Fibroblast of lung (primary cell): ENCODE measurements at regions not wholly inside any gene's neighbourhood (a gene's known extent, or its start where the extent isn't known, plus 50 kb on each side); places are given as distances from the start of the nearest gene placed in this dataset.

ENCODE experiments used
- DNase-seq, 2 donors: peaks; one replicate each; pipeline versions ENCODE4 v3.0.0 to v3.0.0-alpha.2; 2010; ENCODE audit warnings: low read depth in 2 of 2
- H2AFZ ChIP-seq: 2 replicates; pipeline ENCODE4 v1.5.1; 2012; ENCODE audit warnings: low read length, control low read depth, inconsistent platforms
- H3K27ac ChIP-seq: 2 replicates; pipeline ENCODE4 v1.5.1; 2011; ENCODE audit warnings: low read length, control low read depth; ENCODE audit not compliant: insufficient read depth
- H3K27me3 ChIP-seq: 2 replicates; pipeline ENCODE4 v1.5.1; 2011; ENCODE audit warnings: mild to moderate bottlenecking, low read length; ENCODE audit not compliant: control insufficient read depth, insufficient read depth
- H3K36me3 ChIP-seq: 2 replicates; pipeline ENCODE4 v1.5.1; 2011; ENCODE audit warnings: low read length; ENCODE audit not compliant: control insufficient read depth, insufficient read depth
- H3K4me1 ChIP-seq: 2 replicates; pipeline ENCODE4 v1.5.1; 2011; ENCODE audit warnings: low read length; ENCODE audit not compliant: control insufficient read depth, insufficient read depth; ENCODE audit errors: extremely low read depth
- H3K4me2 ChIP-seq: 2 replicates; pipeline ENCODE4 v1.5.1; 2011; ENCODE audit warnings: low read length, control low read depth; ENCODE audit not compliant: insufficient read depth; ENCODE audit errors: extremely low read depth
- H3K4me3 ChIP-seq, 4 experiments: fragments of 200-600 bp in 1 of 4; sonication (generic) in 1 of 4; replicated peaks in 1 of 4; 2 replicates each; pipeline ENCODE4 v1.5.1; 2011 to 2016; ENCODE audit warnings: low read length in 4 of 4, low read depth in 3 of 4, mild to moderate bottlenecking in 3 of 4, control low read depth in 2 of 4, inconsistent platforms in 1 of 4, mixed read lengths in 1 of 4; ENCODE audit not compliant: insufficient read depth in 1 of 4; ENCODE audit errors: control extremely low read depth in 1 of 4
- H3K79me2 ChIP-seq: 2 replicates; pipeline ENCODE4 v1.5.1; 2012; ENCODE audit warnings: mild to moderate bottlenecking, low read length, inconsistent platforms; ENCODE audit not compliant: control insufficient read depth, insufficient read depth
- H3K9ac ChIP-seq: 2 replicates; pipeline ENCODE4 v1.5.1; 2011; ENCODE audit warnings: mild to moderate bottlenecking, low read length, control low read depth; ENCODE audit not compliant: insufficient read depth
- H3K9me3 ChIP-seq: 2 replicates; pipeline ENCODE4 v1.5.1; 2012; ENCODE audit warnings: low read depth, low read length; ENCODE audit not compliant: control insufficient read depth, insufficient read depth
- H4K20me1 ChIP-seq: 2 replicates; pipeline ENCODE4 v1.5.1; 2011; ENCODE audit warnings: low read length; ENCODE audit not compliant: control insufficient read depth, insufficient read depth; ENCODE audit errors: extremely low read depth
- CTCF ChIP-seq, 2 donors: IDR thresholded peaks in 1 of 2; conservative IDR thresholded peaks in 1 of 2; 1 replicate in 1 of 2; 2 replicates in 1 of 2; pipeline ENCODE4 v1.5.1; 2011 to 2012; ENCODE audit warnings: low read length in 2 of 2, control low read depth in 1 of 2, inconsistent platforms in 1 of 2, low read depth in 1 of 2, mild to moderate bottlenecking in 1 of 2
- EZH2 ChIP-seq: IDR thresholded peaks from 2 replicates; pipeline ENCODE4 v1.5.1; 2012; ENCODE audit warnings: low read length, control low read depth, mild to moderate bottlenecking; ENCODE audit errors: missing control alignments

GRCh38 chr3:76976996-76977395, 62.9 kb upstream of the ROBO2 start:
- Histone ChIP-seq H3K9ac (no peak overlapping the region), H3K79me2 (no peaks in the 10 kb centered on the region), H3K27me3 (no peaks in the 10 kb centered on the region), H3K4me3 (no peak overlapping the region), H3K4me1 (no peaks in the 10 kb centered on the region), H2AFZ (no peak overlapping the region), H3K27ac (no peak overlapping the region), H3K36me3 (no peaks in the 10 kb centered on the region), H3K9me3 (no peaks in the 10 kb centered on the region), H4K20me1 (no peaks in the 10 kb centered on the region), H3K4me2 (no peak overlapping the region)
- TF ChIP-seq CTCF (conservative IDR thresholded peaks at IDR 0.05 in 1 of 2, IDR thresholded peaks at IDR 0.05 in 1 of 2; ENCODE audit: low read depth in 1 of 2, low read length in 2 of 2) (no peak), EZH2 (no peak)
- peak in 1 of 2 donors; percentile 30 for DNase-seq

- Histone ChIP-seq H3K27ac (no peak overlapping the region), H2AFZ (no peak overlapping the region), H3K4me2 (no peak overlapping the region), H3K4me1 (no peaks in the 10 kb centered on the region), H3K9ac (no peak overlapping the region), H3K9me3 (no peaks in the 10 kb centered on the region), H3K79me2 (no peaks in the 10 kb centered on the region), H3K27me3 (no peaks in the 10 kb centered on the region), H4K20me1 (no peaks in the 10 kb centered on the region), H3K36me3 (no peaks in the 10 kb centered on the region), H3K4me3 (no peak overlapping the region)
- no peak for DNase-seq
- TF ChIP-seq CTCF (conservative IDR thresholded peaks at IDR 0.05 in 1 of 2, IDR thresholded peaks at IDR 0.05 in 1 of 2; ENCODE audit: low read depth in 1 of 2, low read length in 2 of 2) (no peak), EZH2 (no peak)
Measured at GRCh38 chr3:76985645-76986044, 54.3 kb upstream of the ROBO2 start.

GRCh38 chr3:76986876-76987474, 52.9 kb upstream of the ROBO2 start:
- H3K27ac ChIP-seq: no peak overlapping the region
- H3K9me3 ChIP-seq: no peaks in the 10 kb centered on the region
- H3K79me2 ChIP-seq: no peaks in the 10 kb centered on the region
- H4K20me1 ChIP-seq: no peaks in the 10 kb centered on the region
- H3K4me3 ChIP-seq: no peak overlapping the region
- H3K4me1 ChIP-seq: no peaks in the 10 kb centered on the region
- H3K27me3 ChIP-seq: no peaks in the 10 kb centered on the region
- H3K4me2 ChIP-seq: no peak overlapping the region
- no peak overlapping the region for H3K9ac ChIP-seq
- no peaks in the 10 kb centered on the region for H3K36me3 ChIP-seq
- TF ChIP-seq CTCF (conservative IDR thresholded peaks at IDR 0.05 in 1 of 2, IDR thresholded peaks at IDR 0.05 in 1 of 2; ENCODE audit: low read depth in 1 of 2, low read length in 2 of 2): no peak
- TF ChIP-seq EZH2: no peak
- no peak overlapping the region for H2AFZ ChIP-seq
- no peak for DNase-seq
